ENCODE measurements at regions not wholly inside any gene's neighbourhood (a gene's known extent, or its start where the extent isn't known, plus 50 kb on each side); places are given as distances from the start of the nearest gene placed in this dataset.
A peak's percentile ranks its signal among the peaks of the same experiment; 100 is the strongest.

GRCh38 chr9:88922091-88922490 lies 69.2 kb upstream of the S1PR3 start:
- intact Hi-C loops (cut with micrococcal nuclease) = no loop called here
- Mint-ChIP-seq H3K27me3 (peaks cover 8% of the 10 kb centered on the region), H3K4me1 (ENCODE audit: low read depth) (peaks cover 36% of the 10 kb centered on the region), H3K4me3 (no peak overlapping the region), H3K36me3 (ENCODE audit: low read depth) (peaks cover 5% of the 10 kb centered on the region), H3K9me3 (peaks cover 17% of the 10 kb centered on the region), H3K27ac (no peak overlapping the region)
- TF ChIP-seq, protein P1, sequence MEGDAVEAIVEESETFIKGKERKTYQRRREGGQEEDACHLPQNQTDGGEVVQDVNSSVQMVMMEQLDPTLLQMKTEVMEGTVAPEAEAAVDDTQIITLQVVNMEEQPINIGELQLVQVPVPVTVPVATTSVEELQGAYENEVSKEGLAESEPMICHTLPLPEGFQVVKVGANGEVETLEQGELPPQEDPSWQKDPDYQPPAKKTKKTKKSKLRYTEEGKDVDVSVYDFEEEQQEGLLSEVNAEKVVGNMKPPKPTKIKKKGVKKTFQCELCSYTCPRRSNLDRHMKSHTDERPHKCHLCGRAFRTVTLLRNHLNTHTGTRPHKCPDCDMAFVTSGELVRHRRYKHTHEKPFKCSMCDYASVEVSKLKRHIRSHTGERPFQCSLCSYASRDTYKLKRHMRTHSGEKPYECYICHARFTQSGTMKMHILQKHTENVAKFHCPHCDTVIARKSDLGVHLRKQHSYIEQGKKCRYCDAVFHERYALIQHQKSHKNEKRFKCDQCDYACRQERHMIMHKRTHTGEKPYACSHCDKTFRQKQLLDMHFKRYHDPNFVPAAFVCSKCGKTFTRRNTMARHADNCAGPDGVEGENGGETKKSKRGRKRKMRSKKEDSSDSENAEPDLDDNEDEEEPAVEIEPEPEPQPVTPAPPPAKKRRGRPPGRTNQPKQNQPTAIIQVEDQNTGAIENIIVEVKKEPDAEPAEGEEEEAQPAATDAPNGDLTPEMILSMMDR (IDR thresholded peaks at IDR 0.05) = no peak
- CTCF ChIA-PET = no interaction called here
- DNase-seq = peak; percentile 86
- ATAC-seq = peak; percentile 85
- POLR2A ChIA-PET = no interaction called here

DNA sequence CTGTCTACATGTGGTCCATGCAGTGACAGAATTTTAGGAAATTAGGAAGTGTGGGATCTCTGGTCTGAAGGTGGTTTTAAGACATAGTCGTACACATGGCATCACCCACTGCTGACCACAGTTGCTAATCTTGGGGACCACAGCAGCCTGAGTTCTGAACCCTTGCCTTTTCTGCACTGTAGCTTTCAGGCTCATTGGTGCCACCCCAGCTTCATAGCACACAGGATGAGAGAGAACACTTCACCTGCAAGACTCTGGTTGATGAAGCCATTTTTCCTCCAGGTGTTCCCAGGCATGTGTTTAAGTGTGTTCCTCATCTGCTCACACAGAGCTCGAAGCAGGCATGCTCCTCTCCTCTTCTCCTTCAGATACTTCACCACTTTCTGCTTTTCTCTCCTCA lies 68.2 kb upstream of the S1PR3 start:
- H3K4me1 Mint-ChIP-seq (ENCODE audit: low read depth) = peaks cover 42% of the 10 kb centered on the region
- H3K27me3 Mint-ChIP-seq = peaks cover 8% of the 10 kb centered on the region
- DNase-seq (no peak), ATAC-seq (no peak)
- H3K9me3 Mint-ChIP-seq = peaks cover 9% of the 10 kb centered on the region
- intact Hi-C loops (cut with micrococcal nuclease) = no loop called here
- TF ChIP-seq, protein P1 (IDR thresholded peaks at IDR 0.05) = no peak
- CTCF ChIA-PET = no interaction called here
- H3K36me3 Mint-ChIP-seq (ENCODE audit: low read depth) = peaks cover 5% of the 10 kb centered on the region
- H3K27ac Mint-ChIP-seq = no peak overlapping the region
- no peak overlapping the region for H3K4me3 Mint-ChIP-seq
- POLR2A ChIA-PET = no interaction called here

- H3K27me3 Mint-ChIP-seq = peaks cover 8% of the 10 kb centered on the region
- H3K4me1 Mint-ChIP-seq (ENCODE audit: low read depth) = peaks cover 42% of the 10 kb centered on the region
- POLR2A ChIA-PET = no interaction called here
- peaks cover 5% of the 10 kb centered on the region for H3K36me3 Mint-ChIP-seq (ENCODE audit: low read depth)
- peaks cover 7% of the 10 kb centered on the region for H3K9me3 Mint-ChIP-seq
- TF ChIP-seq, protein P1 (IDR thresholded peaks at IDR 0.05) = no peak
- DNase-seq (peak; percentile 32), ATAC-seq (peak; percentile 56)
- CTCF ChIA-PET = no interaction called here
- intact Hi-C loops (cut with micrococcal nuclease) = no loop called here
- no peak overlapping the region for H3K27ac Mint-ChIP-seq
- no peak overlapping the region for H3K4me3 Mint-ChIP-seq
Measured at GRCh38 chr9:88923653-88924288, 67.5 kb upstream of the S1PR3 start.

DNA sequence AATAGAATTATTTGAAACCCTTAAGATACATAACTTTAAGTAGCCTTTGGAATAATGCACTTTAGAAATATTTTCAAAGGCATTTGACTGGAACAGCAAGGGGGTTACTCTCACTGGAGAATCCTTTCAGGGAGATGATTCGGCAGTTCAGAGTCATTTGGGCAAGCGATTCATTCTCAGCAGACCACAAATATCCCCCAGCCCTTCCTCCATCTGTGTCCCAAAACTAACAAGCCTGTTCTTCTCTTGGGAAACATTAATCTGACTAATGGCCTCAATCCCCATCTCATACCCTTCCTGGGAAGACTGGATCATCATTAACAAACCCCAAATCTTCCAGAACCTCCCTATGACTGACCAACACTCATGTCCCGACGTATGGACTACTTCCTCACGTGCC lies 65.8 kb upstream of the S1PR3 start:
- Mint-ChIP-seq H3K36me3 (ENCODE audit: low read depth) (no peaks in the 10 kb centered on the region), H3K27ac (no peak overlapping the region), H3K27me3 (peaks cover 2% of the 10 kb centered on the region), H3K9me3 (peaks cover under 1% of the 10 kb centered on the region), H3K4me3 (no peak overlapping the region), H3K4me1 (ENCODE audit: low read depth) (peaks cover 42% of the 10 kb centered on the region)
- DNase-seq = no peak
- ChIA-PET POLR2A (no interaction called here), CTCF (no interaction called here)
- TF ChIP-seq, protein P1 (IDR thresholded peaks at IDR 0.05) = no peak
- intact Hi-C loops (cut with micrococcal nuclease) = no loop called here
- ATAC-seq = no peak

GRCh38 chr9:88926781-88927505 lies 64.3 kb upstream of the S1PR3 start:
- Mint-ChIP-seq H3K9me3 (peaks cover 5% of the 10 kb centered on the region), H3K27ac (no peak overlapping the region), H3K4me3 (no peak overlapping the region), H3K4me1 (ENCODE audit: low read depth) (peaks cover 28% of the 10 kb centered on the region), H3K36me3 (ENCODE audit: low read depth) (no peaks in the 10 kb centered on the region), H3K27me3 (peaks cover 2% of the 10 kb centered on the region)
- TF ChIP-seq, protein P1 (IDR thresholded peaks at IDR 0.05) = no peak
- intact Hi-C loops (cut with micrococcal nuclease) = no loop called here
- DNase-seq (no peak), ATAC-seq (no peak)
- ChIA-PET CTCF (no interaction called here), POLR2A (no interaction called here)

Data from activated CD8-positive, alpha-beta T cell treated with anti-CD3 and anti-CD28 coated beads for 36 hours (primary cell).